ENCODE measurements at regions not wholly inside any gene's neighbourhood (a gene's known extent, or its start where the extent isn't known, plus 50 kb on each side); places are given as distances from the start of the nearest gene placed in this dataset.

DNA sequence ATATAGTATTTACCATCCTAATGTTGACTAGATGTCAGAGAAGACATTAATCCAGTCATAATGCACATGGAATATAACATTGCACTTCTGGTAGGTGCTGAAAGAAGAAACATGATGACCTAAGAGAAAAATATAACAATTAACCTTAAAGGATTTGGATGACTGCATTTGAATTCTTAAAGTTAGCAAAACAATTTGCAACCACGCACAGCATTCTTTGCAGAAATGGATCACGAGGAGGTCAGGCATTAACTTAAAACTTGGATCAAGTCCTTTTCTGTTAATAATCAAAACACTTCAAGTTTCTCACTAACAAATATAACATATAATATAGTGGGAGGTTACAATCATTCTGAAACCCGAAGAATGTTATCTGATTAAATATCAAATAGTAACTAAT, 525.0 kb upstream of the SLITRK6 start:
- TF ChIP-seq, protein P1, sequence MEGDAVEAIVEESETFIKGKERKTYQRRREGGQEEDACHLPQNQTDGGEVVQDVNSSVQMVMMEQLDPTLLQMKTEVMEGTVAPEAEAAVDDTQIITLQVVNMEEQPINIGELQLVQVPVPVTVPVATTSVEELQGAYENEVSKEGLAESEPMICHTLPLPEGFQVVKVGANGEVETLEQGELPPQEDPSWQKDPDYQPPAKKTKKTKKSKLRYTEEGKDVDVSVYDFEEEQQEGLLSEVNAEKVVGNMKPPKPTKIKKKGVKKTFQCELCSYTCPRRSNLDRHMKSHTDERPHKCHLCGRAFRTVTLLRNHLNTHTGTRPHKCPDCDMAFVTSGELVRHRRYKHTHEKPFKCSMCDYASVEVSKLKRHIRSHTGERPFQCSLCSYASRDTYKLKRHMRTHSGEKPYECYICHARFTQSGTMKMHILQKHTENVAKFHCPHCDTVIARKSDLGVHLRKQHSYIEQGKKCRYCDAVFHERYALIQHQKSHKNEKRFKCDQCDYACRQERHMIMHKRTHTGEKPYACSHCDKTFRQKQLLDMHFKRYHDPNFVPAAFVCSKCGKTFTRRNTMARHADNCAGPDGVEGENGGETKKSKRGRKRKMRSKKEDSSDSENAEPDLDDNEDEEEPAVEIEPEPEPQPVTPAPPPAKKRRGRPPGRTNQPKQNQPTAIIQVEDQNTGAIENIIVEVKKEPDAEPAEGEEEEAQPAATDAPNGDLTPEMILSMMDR (conservative IDR thresholded peaks at IDR 0.05), result no peak
- no peak for TF ChIP-seq ZFX (IDR thresholded peaks at IDR 0.05)
